HepG2 (cell line): ENCODE measurements at regions not wholly inside any gene's neighbourhood (a gene's known extent, or its start where the extent isn't known, plus 50 kb on each side); places are given as distances from the start of the nearest gene placed in this dataset.

Experiments
- ATAC-seq: fragments of 200-7000 bp; cut with Tn5 transposase; 3 replicates; pipeline ENCODE4 v1.9.1; 2020; ENCODE audit warnings: mild to moderate bottlenecking, moderate library complexity
- BruUV-seq: library from RNA; stranded (reverse); fragments of 400-500 nt; replicated peaks from 2 replicates; lab custom pipeline; 2021; lab: Mats Ljungman, UMichigan
- CTCF ChIA-PET: fragments of 300-600 bp; formaldehyde crosslinking; extraction: SDS; loops from one replicate; lab custom pipeline; 2021; ENCODE audit warnings: low total read pairs, inconsistent platforms, low intra/inter-chr PET ratio; lab: Yijun Ruan, JAX
- POLR2A ChIA-PET: fragments of 350-600 bp; sonication (Branson Sonifier 250); formaldehyde crosslinking; loops from one replicate; lab custom pipeline; 2020; ENCODE audit warnings: antibody characterized with exemption, inconsistent platforms; lab: Yijun Ruan, JAX
- DNase-seq: peaks from one replicate; pipeline ENCODE4 v3.0.0-alpha.2; 2015; ENCODE audit warnings: low spot score
- FAIRE-seq: peaks from 3 replicates; lab custom pipeline; 2011; peaks lifted over from hg19 to GRCh38; lab: Jason Lieb, UNC
- H2AFZ ChIP-seq: one replicate; pipeline ENCODE4 v1.6.1; 2011; ENCODE audit warnings: low read length, inconsistent platforms
- H3K27ac ChIP-seq: fragments of 300-600 bp; 3 replicates; pipeline ENCODE4 v1.8.0; 2011; ENCODE audit warnings: mixed run types, mild to moderate bottlenecking, mixed read lengths, low read length, inconsistent platforms; ENCODE audit not compliant: insufficient read depth; ENCODE audit errors: extremely low read length
- H3K27me3 ChIP-seq, 2 experiments: fragments of 200-600 bp in 1 of 2; 2 replicates in 1 of 2; 3 replicates in 1 of 2; pipeline versions ENCODE4 v1.6.0 to v1.8.0; 2011; ENCODE audit warnings: low read length in 2 of 2, mild to moderate bottlenecking in 2 of 2, moderate library complexity in 2 of 2, inconsistent platforms in 1 of 2; ENCODE audit not compliant: insufficient read depth in 2 of 2, control insufficient read depth in 1 of 2
- H3K36me3 ChIP-seq, 2 experiments: fragments of 200-600 bp in 1 of 2; replicated peaks in 1 of 2; 2 replicates in 1 of 2; 3 replicates in 1 of 2; pipeline versions ENCODE4 v1.5.1 to v1.8.0; 2011; ENCODE audit warnings: low read length in 2 of 2, inconsistent platforms in 1 of 2; ENCODE audit not compliant: insufficient read depth in 2 of 2, control insufficient read depth in 1 of 2
- H3K4me1 ChIP-seq: 2 replicates; pipeline ENCODE4 v1.5.1; 2012; ENCODE audit warnings: low read length, inconsistent platforms; ENCODE audit not compliant: insufficient read depth
- H3K4me2 ChIP-seq: 2 replicates; pipeline ENCODE4 v1.6.0; 2011; ENCODE audit warnings: low read depth, low read length, inconsistent platforms
- H3K4me3 ChIP-seq, 3 experiments: fragments of 200-600 bp in 1 of 3; sonication (generic), shearing (Covaris generic) in 1 of 3; replicated peaks in 1 of 3; 2 replicates each; pipeline ENCODE4 v1.5.1; 2011 to 2016; ENCODE audit warnings: low read length in 3 of 3, inconsistent platforms in 2 of 3, low read depth in 2 of 3, mild to moderate bottlenecking in 2 of 3, control low read depth in 1 of 3, mixed read lengths in 1 of 3; ENCODE audit not compliant: insufficient read depth in 1 of 3
- H3K79me2 ChIP-seq: one replicate; pipeline ENCODE4 v1.6.1; 2011; ENCODE audit warnings: low read length, inconsistent platforms; ENCODE audit not compliant: insufficient read depth
- H3K9ac ChIP-seq: 2 replicates; pipeline ENCODE4 v1.6.0; 2011; ENCODE audit warnings: mild to moderate bottlenecking, low read depth, low read length, inconsistent platforms; ENCODE audit not compliant: insufficient read depth
- H3K9me3 ChIP-seq: 2 replicates; pipeline ENCODE4 v1.5.1; 2012; ENCODE audit warnings: mild to moderate bottlenecking, low read length
- H4K20me1 ChIP-seq: 2 replicates; pipeline ENCODE4 v1.6.0; 2011; ENCODE audit warnings: inconsistent platforms, mild to moderate bottlenecking, low read length, moderate library complexity; ENCODE audit not compliant: insufficient read depth
- MIER2 ChIP-seq: IDR thresholded peaks from 2 replicates; pipeline ENCODE4 v1.6.1; 2016; ENCODE audit warnings: missing biosample characterization, missing genetic modification reagents
- MYNN ChIP-seq: sonication (generic); formaldehyde crosslinking; IDR thresholded peaks from 2 replicates; pipeline ENCODE4 v1.4.0; 2020; ENCODE audit warnings: mild to moderate bottlenecking, low read depth, missing genetic modification reagents
- PHF5A ChIP-seq: IDR thresholded peaks from one replicate; pipeline ENCODE4 v1.6.1; 2018; ENCODE audit warnings: low read depth, missing genetic modification reagents; ENCODE audit not compliant: unreplicated experiment
- POLR2AphosphoS5 ChIP-seq: IDR thresholded peaks from 2 replicates; pipeline ENCODE4 v1.6.1; 2012; ENCODE audit warnings: low read depth, low read length
- PRPF4 ChIP-seq: fragments of 200-400 bp; formaldehyde crosslinking; IDR thresholded peaks from 2 replicates; pipeline ENCODE4 v1.6.1; 2016; ENCODE audit warnings: low read length, low read depth; ENCODE audit not compliant: poor library complexity, severe bottlenecking
- RAD51 ChIP-seq: fragments of 450-650 bp; IDR thresholded peaks from 2 replicates; pipeline ENCODE4 v1.6.1; 2016; ENCODE audit warnings: borderline replicate concordance
- ZNF318 ChIP-seq: sonication (generic); formaldehyde crosslinking; IDR thresholded peaks from 2 replicates; pipeline ENCODE4 v1.4.0; 2020; ENCODE audit warnings: mild to moderate bottlenecking, missing genetic modification reagents
- ZSCAN5A ChIP-seq: sonication (generic); formaldehyde crosslinking; IDR thresholded peaks from 2 replicates; pipeline ENCODE4 v1.8.0; 2022; ENCODE audit warnings: mild to moderate bottlenecking, missing genetic modification reagents, borderline replicate concordance
- WGBS: methylation state at CpG from one replicate; pipeline ENCODE4 v1.1.6; 2017; ENCODE audit warnings: low lambda C conversion rate; 5-methylcytosine and 5-hydroxymethylcytosine counted together
- in situ Hi-C: cut with HindIII; loops from 2 replicates; pipeline ENCODE4 v1.10.0; 2017; ENCODE audit warnings: low pct_unique_long_range_greater_than_20kb; ENCODE audit not compliant: extremely low pct_ligation_motif_present
- intact Hi-C: fragments of 100-400 bp; cut with micrococcal nuclease; formaldehyde crosslinking; loops from one replicate; pipeline ENCODE4 v1.10.0; 2022; ENCODE audit not compliant: unreplicated experiment
- TF ChIP-seq, protein P1 (sequence below): sonication (generic); formaldehyde crosslinking; IDR thresholded peaks from 2 replicates; pipeline ENCODE4 v1.5.1; 2020; ENCODE audit warnings: missing genetic modification reagents, mild to moderate bottlenecking, borderline replicate concordance
- TF ChIP-seq, protein P2 (sequence below): sonication (generic); formaldehyde crosslinking; IDR thresholded peaks from 2 replicates; pipeline ENCODE4 v1.4.0; 2020; ENCODE audit warnings: low read depth, mild to moderate bottlenecking, missing genetic modification reagents

GRCh38 chr7:67791918-67792317, 795.3 kb downstream of the TYW1 start (continued):
- TF ChIP-seq, protein P1, sequence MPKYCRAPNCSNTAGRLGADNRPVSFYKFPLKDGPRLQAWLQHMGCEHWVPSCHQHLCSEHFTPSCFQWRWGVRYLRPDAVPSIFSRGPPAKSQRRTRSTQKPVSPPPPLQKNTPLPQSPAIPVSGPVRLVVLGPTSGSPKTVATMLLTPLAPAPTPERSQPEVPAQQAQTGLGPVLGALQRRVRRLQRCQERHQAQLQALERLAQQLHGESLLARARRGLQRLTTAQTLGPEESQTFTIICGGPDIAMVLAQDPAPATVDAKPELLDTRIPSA (CRISPR knock-in tag): no peak
- no peak for TF ChIP-seq ZNF318 (CRISPR knock-in tag)

- ATAC-seq (no peak), FAIRE-seq (no peak), DNase-seq (no peak)
- ChIA-PET POLR2A (no interaction called here), CTCF (no interaction called here)
- Histone ChIP-seq H3K79me2 (no peaks in the 10 kb centered on the region), H4K20me1 (no peaks in the 10 kb centered on the region), H3K36me3 (no peaks in the 10 kb centered on the region), H3K9ac (no peak overlapping the region), H3K4me1 (no peaks in the 10 kb centered on the region), H3K9me3 (no peaks in the 10 kb centered on the region), H3K27ac (no peak overlapping the region), H3K27me3 (peaks cover under 1 to 5% of the 10 kb centered on the region in 2 experiments; a peak in 1 of 5 replicates), H2AFZ (no peak overlapping the region), H3K4me3 (no peak overlapping the region), H3K4me2 (no peak overlapping the region)
- WGBS: 6% methylated on average over 2 of the region's 2 CpGs
- TF ChIP-seq PHF5A (no peak), POLR2AphosphoS5 (no peak), MYNN (CRISPR knock-in tag) (no peak), PRPF4 (no peak), RAD51 (no peak), ZSCAN5A (CRISPR knock-in tag) (no peak), MIER2 (CRISPR knock-in tag) (no peak)
- TF ChIP-seq, protein P2, sequence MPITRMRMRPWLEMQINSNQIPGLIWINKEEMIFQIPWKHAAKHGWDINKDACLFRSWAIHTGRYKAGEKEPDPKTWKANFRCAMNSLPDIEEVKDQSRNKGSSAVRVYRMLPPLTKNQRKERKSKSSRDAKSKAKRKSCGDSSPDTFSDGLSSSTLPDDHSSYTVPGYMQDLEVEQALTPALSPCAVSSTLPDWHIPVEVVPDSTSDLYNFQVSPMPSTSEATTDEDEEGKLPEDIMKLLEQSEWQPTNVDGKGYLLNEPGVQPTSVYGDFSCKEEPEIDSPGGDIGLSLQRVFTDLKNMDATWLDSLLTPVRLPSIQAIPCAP (CRISPR knock-in tag): no peak
- in situ Hi-C loops: no loop called here
- intact Hi-C loops: no loop called here
- no TSS peak for BruUV-seq
Measured at GRCh38 chr7:67794544-67794943, 797.9 kb downstream of the TYW1 start.
